HepG2 (cell line): ENCODE measurements at regions not wholly inside any gene's neighbourhood (a gene's known extent, or its start where the extent isn't known, plus 50 kb on each side); places are given as distances from the start of the nearest gene placed in this dataset.

Source experiments
- ATAC-seq: fragments of 200-7000 bp; cut with Tn5 transposase; 3 replicates; pipeline ENCODE4 v1.9.1; 2020; ENCODE audit warnings: mild to moderate bottlenecking, moderate library complexity
- BruUV-seq: library from RNA; stranded (reverse); fragments of 400-500 nt; replicated peaks from 2 replicates; lab custom pipeline; 2021; lab: Mats Ljungman, UMichigan
- CTCF ChIA-PET: fragments of 300-600 bp; formaldehyde crosslinking; extraction: SDS; loops from one replicate; lab custom pipeline; 2021; ENCODE audit warnings: low total read pairs, inconsistent platforms, low intra/inter-chr PET ratio; lab: Yijun Ruan, JAX
- POLR2A ChIA-PET: fragments of 350-600 bp; sonication (Branson Sonifier 250); formaldehyde crosslinking; loops from one replicate; lab custom pipeline; 2020; ENCODE audit warnings: antibody characterized with exemption, inconsistent platforms; lab: Yijun Ruan, JAX
- DNase-seq: peaks from one replicate; pipeline ENCODE4 v3.0.0-alpha.2; 2015; ENCODE audit warnings: low spot score
- FAIRE-seq: peaks from 3 replicates; lab custom pipeline; 2011; peaks lifted over from hg19 to GRCh38; lab: Jason Lieb, UNC
- H2AFZ ChIP-seq: one replicate; pipeline ENCODE4 v1.6.1; 2011; ENCODE audit warnings: low read length, inconsistent platforms
- H3K27ac ChIP-seq: fragments of 300-600 bp; 3 replicates; pipeline ENCODE4 v1.8.0; 2011; ENCODE audit warnings: mixed run types, mild to moderate bottlenecking, mixed read lengths, low read length, inconsistent platforms; ENCODE audit not compliant: insufficient read depth; ENCODE audit errors: extremely low read length
- H3K27me3 ChIP-seq, 2 experiments: fragments of 200-600 bp in 1 of 2; 2 replicates in 1 of 2; 3 replicates in 1 of 2; pipeline versions ENCODE4 v1.6.0 to v1.8.0; 2011; ENCODE audit warnings: low read length in 2 of 2, mild to moderate bottlenecking in 2 of 2, moderate library complexity in 2 of 2, inconsistent platforms in 1 of 2; ENCODE audit not compliant: insufficient read depth in 2 of 2, control insufficient read depth in 1 of 2
- H3K36me3 ChIP-seq, 2 experiments: fragments of 200-600 bp in 1 of 2; replicated peaks in 1 of 2; 2 replicates in 1 of 2; 3 replicates in 1 of 2; pipeline versions ENCODE4 v1.5.1 to v1.8.0; 2011; ENCODE audit warnings: low read length in 2 of 2, inconsistent platforms in 1 of 2; ENCODE audit not compliant: insufficient read depth in 2 of 2, control insufficient read depth in 1 of 2
- H3K4me1 ChIP-seq: 2 replicates; pipeline ENCODE4 v1.5.1; 2012; ENCODE audit warnings: low read length, inconsistent platforms; ENCODE audit not compliant: insufficient read depth
- H3K4me2 ChIP-seq: 2 replicates; pipeline ENCODE4 v1.6.0; 2011; ENCODE audit warnings: low read depth, low read length, inconsistent platforms
- H3K4me3 ChIP-seq, 3 experiments: fragments of 200-600 bp in 1 of 3; sonication (generic), shearing (Covaris generic) in 1 of 3; replicated peaks in 1 of 3; 2 replicates each; pipeline ENCODE4 v1.5.1; 2011 to 2016; ENCODE audit warnings: low read length in 3 of 3, inconsistent platforms in 2 of 3, low read depth in 2 of 3, mild to moderate bottlenecking in 2 of 3, control low read depth in 1 of 3, mixed read lengths in 1 of 3; ENCODE audit not compliant: insufficient read depth in 1 of 3
- H3K79me2 ChIP-seq: one replicate; pipeline ENCODE4 v1.6.1; 2011; ENCODE audit warnings: low read length, inconsistent platforms; ENCODE audit not compliant: insufficient read depth
- H3K9ac ChIP-seq: 2 replicates; pipeline ENCODE4 v1.6.0; 2011; ENCODE audit warnings: mild to moderate bottlenecking, low read depth, low read length, inconsistent platforms; ENCODE audit not compliant: insufficient read depth
- H3K9me3 ChIP-seq: 2 replicates; pipeline ENCODE4 v1.5.1; 2012; ENCODE audit warnings: mild to moderate bottlenecking, low read length
- H4K20me1 ChIP-seq: 2 replicates; pipeline ENCODE4 v1.6.0; 2011; ENCODE audit warnings: inconsistent platforms, mild to moderate bottlenecking, low read length, moderate library complexity; ENCODE audit not compliant: insufficient read depth
- AGO2 ChIP-seq: fragments of 200-400 bp; formaldehyde crosslinking; optimal IDR thresholded peaks from 2 replicates; pipeline ENCODE3; 2017; ENCODE audit warnings: mild to moderate bottlenecking, low read depth, low read length, moderate library complexity
- EEA1 ChIP-seq: sonication (generic); formaldehyde crosslinking; IDR thresholded peaks from 2 replicates; pipeline ENCODE4 v1.5.1; 2020; ENCODE audit warnings: mild to moderate bottlenecking, missing genetic modification reagents, borderline replicate concordance
- EHMT2 ChIP-seq: fragments of 200-600 bp; sonication (generic); IDR thresholded peaks from 2 replicates; pipeline ENCODE4 v1.7.0; 2017; ENCODE audit warnings: antibody characterized with exemption, low read depth, low read length, borderline replicate concordance
- ELF4 ChIP-seq: sonication (generic); formaldehyde crosslinking; IDR thresholded peaks from 2 replicates; pipeline ENCODE4 v1.5.0; 2020; ENCODE audit warnings: missing genetic modification reagents, mild to moderate bottlenecking, moderate library complexity, borderline replicate concordance
- HNRNPH1 ChIP-seq: fragments of 200-400 bp; formaldehyde crosslinking; optimal IDR thresholded peaks from 2 replicates; pipeline ENCODE3; 2017; ENCODE audit warnings: mild to moderate bottlenecking, low read depth, low read length
- KLF13 ChIP-seq: sonication (generic); formaldehyde crosslinking; IDR thresholded peaks from 2 replicates; pipeline ENCODE4 v1.4.0; 2020; ENCODE audit warnings: mild to moderate bottlenecking, missing genetic modification reagents
- NR2F2 ChIP-seq: IDR thresholded peaks from 2 replicates; pipeline ENCODE4 v1.6.1; 2012; ENCODE audit warnings: low read depth, inconsistent platforms, borderline replicate concordance
- NR3C1 ChIP-seq: sonication (generic); formaldehyde crosslinking; IDR thresholded peaks from 2 replicates; pipeline ENCODE4 v1.4.0; 2020; ENCODE audit warnings: missing genetic modification reagents
- RBAK ChIP-seq: sonication (generic); formaldehyde crosslinking; IDR thresholded peaks from 2 replicates; pipeline ENCODE4 v1.5.1; 2020; ENCODE audit warnings: mild to moderate bottlenecking, missing genetic modification reagents
- SP2 ChIP-seq: sonication (generic); formaldehyde crosslinking; IDR thresholded peaks from 2 replicates; pipeline ENCODE4 v1.5.1; 2020; ENCODE audit warnings: mild to moderate bottlenecking, missing genetic modification reagents
- STAT5B ChIP-seq: sonication (generic); formaldehyde crosslinking; IDR thresholded peaks from 2 replicates; pipeline ENCODE4 v1.4.0; 2020; ENCODE audit warnings: missing genetic modification reagents
- ZNF17 ChIP-seq: sonication (generic); formaldehyde crosslinking; IDR thresholded peaks from 2 replicates; pipeline ENCODE4 v1.5.0; 2020; ENCODE audit warnings: mild to moderate bottlenecking, missing genetic modification reagents
- ZSCAN9 ChIP-seq: IDR thresholded peaks from 2 replicates; pipeline ENCODE4 v1.6.1; 2016; ENCODE audit warnings: borderline replicate concordance
- WGBS: methylation state at CpG from one replicate; pipeline ENCODE4 v1.1.6; 2017; ENCODE audit warnings: low lambda C conversion rate; 5-methylcytosine and 5-hydroxymethylcytosine counted together
- in situ Hi-C: cut with HindIII; loops from 2 replicates; pipeline ENCODE4 v1.10.0; 2017; ENCODE audit warnings: low pct_unique_long_range_greater_than_20kb; ENCODE audit not compliant: extremely low pct_ligation_motif_present
- intact Hi-C: fragments of 100-400 bp; cut with micrococcal nuclease; formaldehyde crosslinking; loops from one replicate; pipeline ENCODE4 v1.10.0; 2022; ENCODE audit not compliant: unreplicated experiment
- TF ChIP-seq, protein P1 (sequence below): sonication (generic); formaldehyde crosslinking; conservative IDR thresholded peaks from 2 replicates; pipeline ENCODE4 v1.4.0; 2020; ENCODE audit warnings: mild to moderate bottlenecking, missing genetic modification reagents, moderate library complexity
- TF ChIP-seq, protein P2 (sequence below): conservative IDR thresholded peaks from 2 replicates; pipeline ENCODE4 v1.6.1; 2018; ENCODE audit warnings: missing genetic modification reagents
- TF ChIP-seq, protein P3 (sequence below): sonication (generic); formaldehyde crosslinking; IDR thresholded peaks from 2 replicates; pipeline ENCODE4 v1.5.0; 2020; ENCODE audit warnings: mild to moderate bottlenecking, missing genetic modification reagents, borderline replicate concordance

DNA sequence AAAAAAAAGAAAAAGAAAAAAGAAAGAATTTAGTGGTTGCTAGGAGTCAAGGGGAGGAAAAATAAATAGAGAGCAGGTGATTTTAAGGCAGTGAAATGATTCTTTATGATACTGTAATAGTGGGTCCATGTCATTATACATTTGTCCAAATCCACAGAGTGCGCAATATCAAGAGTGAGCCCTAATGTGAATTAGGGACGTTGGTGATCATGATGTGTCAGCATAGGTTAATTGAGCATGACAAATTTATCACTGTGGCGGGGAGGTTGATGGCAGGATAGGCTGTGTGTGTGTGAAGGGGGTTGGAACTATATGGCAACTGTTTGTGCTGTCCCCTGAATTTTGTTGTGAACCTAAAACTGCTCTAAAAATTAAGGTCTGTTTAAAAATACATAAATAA, 357.8 kb downstream of the ICE1 start:
- no peak overlapping the region for H3K27ac ChIP-seq
- FAIRE-seq, result no peak
- ATAC-seq, result no peak
- ChIA-PET POLR2A (no interaction called here), CTCF (no interaction called here)
- intact Hi-C loops, result no loop called here
- BruUV-seq, result no TSS peak
- H3K27me3 ChIP-seq, result no peaks in the 10 kb centered on the region
- no peaks in the 10 kb centered on the region for H3K9me3 ChIP-seq
- TF ChIP-seq, protein P1, sequence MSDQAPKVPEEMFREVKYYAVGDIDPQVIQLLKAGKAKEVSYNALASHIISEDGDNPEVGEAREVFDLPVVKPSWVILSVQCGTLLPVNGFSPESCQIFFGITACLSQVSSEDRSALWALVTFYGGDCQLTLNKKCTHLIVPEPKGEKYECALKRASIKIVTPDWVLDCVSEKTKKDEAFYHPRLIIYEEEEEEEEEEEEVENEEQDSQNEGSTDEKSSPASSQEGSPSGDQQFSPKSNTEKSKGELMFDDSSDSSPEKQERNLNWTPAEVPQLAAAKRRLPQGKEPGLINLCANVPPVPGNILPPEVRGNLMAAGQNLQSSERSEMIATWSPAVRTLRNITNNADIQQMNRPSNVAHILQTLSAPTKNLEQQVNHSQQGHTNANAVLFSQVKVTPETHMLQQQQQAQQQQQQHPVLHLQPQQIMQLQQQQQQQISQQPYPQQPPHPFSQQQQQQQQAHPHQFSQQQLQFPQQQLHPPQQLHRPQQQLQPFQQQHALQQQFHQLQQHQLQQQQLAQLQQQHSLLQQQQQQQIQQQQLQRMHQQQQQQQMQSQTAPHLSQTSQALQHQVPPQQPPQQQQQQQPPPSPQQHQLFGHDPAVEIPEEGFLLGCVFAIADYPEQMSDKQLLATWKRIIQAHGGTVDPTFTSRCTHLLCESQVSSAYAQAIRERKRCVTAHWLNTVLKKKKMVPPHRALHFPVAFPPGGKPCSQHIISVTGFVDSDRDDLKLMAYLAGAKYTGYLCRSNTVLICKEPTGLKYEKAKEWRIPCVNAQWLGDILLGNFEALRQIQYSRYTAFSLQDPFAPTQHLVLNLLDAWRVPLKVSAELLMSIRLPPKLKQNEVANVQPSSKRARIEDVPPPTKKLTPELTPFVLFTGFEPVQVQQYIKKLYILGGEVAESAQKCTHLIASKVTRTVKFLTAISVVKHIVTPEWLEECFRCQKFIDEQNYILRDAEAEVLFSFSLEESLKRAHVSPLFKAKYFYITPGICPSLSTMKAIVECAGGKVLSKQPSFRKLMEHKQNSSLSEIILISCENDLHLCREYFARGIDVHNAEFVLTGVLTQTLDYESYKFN (CRISPR knock-in tag), result no peak
- TF ChIP-seq KLF13 (CRISPR knock-in tag) (no peak), NR2F2 (no peak), STAT5B (CRISPR knock-in tag) (no peak), ELF4 (CRISPR knock-in tag) (no peak), EHMT2 (no peak), RBAK (no peak), ZNF17 (CRISPR knock-in tag) (no peak), EEA1 (no peak), ZSCAN9 (CRISPR knock-in tag) (no peak), NR3C1 (CRISPR knock-in tag) (no peak), AGO2 (no peak), HNRNPH1 (no peak), SP2 (CRISPR knock-in tag) (no peak)
- TF ChIP-seq, protein P2, sequence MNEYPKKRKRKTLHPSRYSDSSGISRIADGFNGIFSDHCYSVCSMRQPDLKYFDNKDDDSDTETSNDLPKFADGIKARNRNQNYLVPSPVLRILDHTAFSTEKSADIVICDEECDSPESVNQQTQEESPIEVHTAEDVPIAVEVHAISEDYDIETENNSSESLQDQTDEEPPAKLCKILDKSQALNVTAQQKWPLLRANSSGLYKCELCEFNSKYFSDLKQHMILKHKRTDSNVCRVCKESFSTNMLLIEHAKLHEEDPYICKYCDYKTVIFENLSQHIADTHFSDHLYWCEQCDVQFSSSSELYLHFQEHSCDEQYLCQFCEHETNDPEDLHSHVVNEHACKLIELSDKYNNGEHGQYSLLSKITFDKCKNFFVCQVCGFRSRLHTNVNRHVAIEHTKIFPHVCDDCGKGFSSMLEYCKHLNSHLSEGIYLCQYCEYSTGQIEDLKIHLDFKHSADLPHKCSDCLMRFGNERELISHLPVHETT (CRISPR knock-in tag), result no peak
- TF ChIP-seq, protein P3, sequence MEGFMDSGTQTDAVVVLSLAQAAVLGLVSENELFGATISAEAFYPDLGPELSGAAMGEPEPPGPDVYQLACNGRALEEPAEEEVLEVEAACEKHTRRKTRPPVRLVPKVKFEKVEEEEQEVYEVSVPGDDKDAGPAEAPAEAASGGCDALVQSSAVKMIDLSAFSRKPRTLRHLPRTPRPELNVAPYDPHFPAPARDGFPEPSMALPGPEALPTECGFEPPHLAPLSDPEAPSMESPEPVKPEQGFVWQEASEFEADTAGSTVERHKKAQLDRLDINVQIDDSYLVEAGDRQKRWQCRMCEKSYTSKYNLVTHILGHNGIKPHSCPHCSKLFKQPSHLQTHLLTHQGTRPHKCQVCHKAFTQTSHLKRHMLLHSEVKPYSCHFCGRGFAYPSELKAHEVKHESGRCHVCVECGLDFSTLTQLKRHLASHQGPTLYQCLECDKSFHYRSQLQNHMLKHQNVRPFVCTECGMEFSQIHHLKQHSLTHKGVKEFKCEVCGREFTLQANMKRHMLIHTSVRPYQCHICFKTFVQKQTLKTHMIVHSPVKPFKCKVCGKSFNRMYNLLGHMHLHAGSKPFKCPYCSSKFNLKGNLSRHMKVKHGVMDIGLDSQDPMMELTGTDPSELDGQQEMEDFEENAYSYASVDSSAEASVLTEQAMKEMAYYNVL (CRISPR knock-in tag), result no peak
- TF ChIP-seq, all 625 proteins: peak for 0
- Histone ChIP-seq H3K4me2 (no peak overlapping the region), H3K36me3 (no peaks in the 10 kb centered on the region), H3K4me3 (no peak overlapping the region), H2AFZ (no peak overlapping the region), H3K9ac (no peak overlapping the region), H3K4me1 (no peaks in the 10 kb centered on the region), H3K79me2 (no peaks in the 10 kb centered on the region), H4K20me1 (no peaks in the 10 kb centered on the region)
- no peak for DNase-seq
- 19% methylated on average over 3 of the region's 3 CpGs for WGBS
- in situ Hi-C loops, result no loop called here
